ENCODE measurements at regions not wholly inside any gene's neighbourhood (a gene's known extent, or its start where the extent isn't known, plus 50 kb on each side); places are given as distances from the start of the nearest gene placed in this dataset.

GRCh38 chr1:14242123-14242522 is 356.4 kb upstream of the KAZN start:
- WGBS, 2 donors, result 74 to 84% methylated on average over 3 of the region's 3 CpGs
- DNase-seq (no peak), ATAC-seq (no peak)
- Histone ChIP-seq H3K9me3 (peaks cover 0 to 2% (median 0%) of the 10 kb centered on the region in 11 donors), H3K27ac (no peak overlapping the region), H3K36me3 (no peaks in the 10 kb centered on the region), H3K4me3 (no peak overlapping the region), H3K4me1 (no peaks in the 10 kb centered on the region), H3K27me3 (peaks cover 0 to 28% (median 0%) of the 10 kb centered on the region in 7 donors)
- TF ChIP-seq CTCF (IDR thresholded peaks at IDR 0.05), result no peak
- intact Hi-C loops (cut with DNase I), result loop anchor here in 1 of 10 donors (10.0 kb wide), 1 partner anchor 283 kb away; no protein-coding TSS in a partner anchor

- peaks cover 0 to 28% (median 0%) of the 10 kb centered on the region in 7 donors for H3K27me3 ChIP-seq
- DNase-seq (no peak), ATAC-seq (no peak)
- H3K36me3 ChIP-seq, result no peaks in the 10 kb centered on the region
- 71 to 75% methylated on average over 8 of the region's 8 CpGs for WGBS, 2 donors
- TF ChIP-seq CTCF (IDR thresholded peaks at IDR 0.05), result no peak
- no peak overlapping the region for H3K4me3 ChIP-seq
- H3K4me1 ChIP-seq, result no peaks in the 10 kb centered on the region
- H3K9me3 ChIP-seq, result peaks cover 0 to 2% (median 0%) of the 10 kb centered on the region in 11 donors
- intact Hi-C loops (cut with DNase I), result loop anchor here in 1 of 10 donors (10.0 kb wide), 1 partner anchor 282 kb away; no protein-coding TSS in a partner anchor
- no peak overlapping the region for H3K27ac ChIP-seq
Observed at GRCh38 chr1:14242870-14243269, 355.6 kb upstream of the KAZN start.

- no peaks in the 10 kb centered on the region for H3K4me1 ChIP-seq
- no peak overlapping the region for H3K27ac ChIP-seq
- peaks cover 0 to 5% (median 0%) of the 10 kb centered on the region in 11 donors for H3K9me3 ChIP-seq
- DNase-seq, result no peak
- no peak overlapping the region for H3K4me3 ChIP-seq
- H3K36me3 ChIP-seq, result no peaks in the 10 kb centered on the region
- TF ChIP-seq CTCF (IDR thresholded peaks at IDR 0.05), result no peak
- WGBS, 2 donors, result 91 to 95% methylated on average over 2 of the region's 2 CpGs
- no peak for ATAC-seq
- intact Hi-C loops (cut with DNase I), result loop anchor here in 1 of 10 donors (10.0 kb wide), 1 partner anchor 279 kb away; no protein-coding TSS in a partner anchor
- H3K27me3 ChIP-seq, result peaks cover 0 to 22% (median 0%) of the 10 kb centered on the region in 7 donors
Observed at GRCh38 chr1:14245954-14246353, 352.5 kb upstream of the KAZN start.

GRCh38 chr1:14246471-14246870 is 352.0 kb upstream of the KAZN start:
- no peak for TF ChIP-seq CTCF (IDR thresholded peaks at IDR 0.05)
- 74 to 84% methylated on average over 5 of the region's 5 CpGs for WGBS, 2 donors
- H3K9me3 ChIP-seq, result peaks cover 0 to 5% (median 0%) of the 10 kb centered on the region in 11 donors
- no peak overlapping the region for H3K27ac ChIP-seq
- DNase-seq (no peak), ATAC-seq (no peak)
- no peaks in the 10 kb centered on the region for H3K4me1 ChIP-seq
- no peaks in the 10 kb centered on the region for H3K36me3 ChIP-seq
- no peak overlapping the region for H3K4me3 ChIP-seq
- peaks cover 0 to 17% (median 0%) of the 10 kb centered on the region in 7 donors for H3K27me3 ChIP-seq
- intact Hi-C loops (cut with DNase I), result loop anchor here in 1 of 10 donors (10.0 kb wide), 1 partner anchor 278 kb away; no protein-coding TSS in a partner anchor

All from heart right ventricle (tissue), 16 donors.